Stomach smooth muscle (tissue), 2 donors: ENCODE measurements at regions not wholly inside any gene's neighbourhood (a gene's known extent, or its start where the extent isn't known, plus 50 kb on each side); places are given as distances from the start of the nearest gene placed in this dataset.

Experiments
- H3K27ac ChIP-seq: one replicate; pipeline ENCODE4 v1.7.0; 2013; ENCODE audit warnings: mild to moderate bottlenecking, low read length, inconsistent platforms
- H3K27me3 ChIP-seq, 2 donors: one replicate each; pipeline ENCODE4 v1.7.0; 2013; ENCODE audit warnings: low read length in 2 of 2; ENCODE audit not compliant: insufficient read depth in 2 of 2, control insufficient read depth in 1 of 2
- H3K36me3 ChIP-seq, 2 donors: one replicate each; pipeline ENCODE4 v1.7.0; 2013; ENCODE audit warnings: low read length in 2 of 2; ENCODE audit not compliant: control insufficient read depth in 2 of 2, insufficient read depth in 2 of 2
- H3K4me1 ChIP-seq: one replicate; pipeline ENCODE4 v1.7.0; 2013; ENCODE audit warnings: low read length; ENCODE audit not compliant: control insufficient read depth, insufficient read depth
- H3K4me3 ChIP-seq, 2 donors: one replicate each; pipeline ENCODE4 v1.7.0; 2013; ENCODE audit warnings: low read length in 2 of 2
- H3K9ac ChIP-seq, 2 donors: one replicate each; pipeline ENCODE4 v1.7.0; 2013; ENCODE audit warnings: low read length in 2 of 2, mild to moderate bottlenecking in 1 of 2
- H3K9me3 ChIP-seq, 2 donors: one replicate each; pipeline ENCODE4 v1.7.0; 2013; ENCODE audit warnings: low read length in 2 of 2; ENCODE audit not compliant: control insufficient read depth in 2 of 2
- donor health status: healthy.
- donor health status: Pancreatic carcinoma.

- H3K4me3 ChIP-seq, result no peak overlapping the region
- H3K36me3 ChIP-seq, result no peaks in the 10 kb centered on the region
- no peak overlapping the region for H3K9ac ChIP-seq
- H3K27me3 ChIP-seq, result no peaks in the 10 kb centered on the region
- H3K4me1 ChIP-seq, result no peaks in the 10 kb centered on the region
- H3K9me3 ChIP-seq, result no peaks in the 10 kb centered on the region
- no peak overlapping the region for H3K27ac ChIP-seq
Measured at GRCh38 chr4:62263454-62263853, 1063.3 kb downstream of the ADGRL3 start.

GRCh38 chr4:62262676-62263075 is 1062.5 kb downstream of the ADGRL3 start:
- Histone ChIP-seq H3K27ac (no peak overlapping the region), H3K27me3 (no peaks in the 10 kb centered on the region), H3K4me3 (no peak overlapping the region), H3K36me3 (no peaks in the 10 kb centered on the region), H3K9ac (no peak overlapping the region), H3K9me3 (no peaks in the 10 kb centered on the region), H3K4me1 (no peaks in the 10 kb centered on the region)

- no peak overlapping the region for H3K4me3 ChIP-seq
- no peaks in the 10 kb centered on the region for H3K4me1 ChIP-seq
- H3K9me3 ChIP-seq, result no peaks in the 10 kb centered on the region
- H3K36me3 ChIP-seq, result no peaks in the 10 kb centered on the region
- H3K27me3 ChIP-seq, result no peaks in the 10 kb centered on the region
- H3K27ac ChIP-seq, result no peak overlapping the region
- H3K9ac ChIP-seq, result no peak overlapping the region
Measured at GRCh38 chr4:62260254-62260653, 1060.1 kb downstream of the ADGRL3 start.

GRCh38 chr4:62256479-62256878 is 1056.4 kb downstream of the ADGRL3 start:
- Histone ChIP-seq H3K4me3 (no peak overlapping the region), H3K27me3 (no peaks in the 10 kb centered on the region), H3K4me1 (no peaks in the 10 kb centered on the region), H3K27ac (no peak overlapping the region), H3K9me3 (no peaks in the 10 kb centered on the region), H3K9ac (no peak overlapping the region), H3K36me3 (no peaks in the 10 kb centered on the region)

- Histone ChIP-seq H3K27me3 (no peaks in the 10 kb centered on the region), H3K9ac (no peak overlapping the region), H3K36me3 (no peaks in the 10 kb centered on the region), H3K9me3 (no peaks in the 10 kb centered on the region), H3K4me3 (no peak overlapping the region), H3K4me1 (no peaks in the 10 kb centered on the region), H3K27ac (no peak overlapping the region)
Measured at GRCh38 chr4:62252728-62253127, 1052.6 kb downstream of the ADGRL3 start.

- Histone ChIP-seq H3K4me1 (no peaks in the 10 kb centered on the region), H3K4me3 (no peak overlapping the region), H3K27me3 (no peaks in the 10 kb centered on the region), H3K9ac (no peak overlapping the region), H3K27ac (no peak overlapping the region), H3K36me3 (no peaks in the 10 kb centered on the region), H3K9me3 (no peaks in the 10 kb centered on the region)
Measured at GRCh38 chr4:62250100-62250499, 1050.0 kb downstream of the ADGRL3 start.

- Histone ChIP-seq H3K4me3 (no peak overlapping the region), H3K4me1 (no peaks in the 10 kb centered on the region), H3K27me3 (no peaks in the 10 kb centered on the region), H3K36me3 (no peaks in the 10 kb centered on the region), H3K9me3 (no peaks in the 10 kb centered on the region), H3K9ac (no peak overlapping the region), H3K27ac (no peak overlapping the region)
Measured at GRCh38 chr4:62243895-62244294, 1043.8 kb downstream of the ADGRL3 start.

- Histone ChIP-seq H3K27me3 (no peaks in the 10 kb centered on the region), H3K27ac (no peak overlapping the region), H3K36me3 (no peaks in the 10 kb centered on the region), H3K9ac (no peak overlapping the region), H3K9me3 (no peaks in the 10 kb centered on the region), H3K4me1 (no peaks in the 10 kb centered on the region), H3K4me3 (no peak overlapping the region)
Measured at GRCh38 chr4:62235911-62236310, 1035.8 kb downstream of the ADGRL3 start.

GRCh38 chr4:62232814-62233213 is 1032.7 kb downstream of the ADGRL3 start:
- H3K9ac ChIP-seq, result no peak overlapping the region
- H3K4me3 ChIP-seq, result no peak overlapping the region
- no peaks in the 10 kb centered on the region for H3K27me3 ChIP-seq
- H3K36me3 ChIP-seq, result no peaks in the 10 kb centered on the region
- H3K27ac ChIP-seq, result no peak overlapping the region
- no peaks in the 10 kb centered on the region for H3K9me3 ChIP-seq
- H3K4me1 ChIP-seq, result no peaks in the 10 kb centered on the region

GRCh38 chr4:62231994-62232393 is 1031.9 kb downstream of the ADGRL3 start:
- no peaks in the 10 kb centered on the region for H3K36me3 ChIP-seq
- no peak overlapping the region for H3K9ac ChIP-seq
- no peak overlapping the region for H3K27ac ChIP-seq
- H3K4me1 ChIP-seq, result no peaks in the 10 kb centered on the region
- no peaks in the 10 kb centered on the region for H3K9me3 ChIP-seq
- no peaks in the 10 kb centered on the region for H3K27me3 ChIP-seq
- H3K4me3 ChIP-seq, result no peak overlapping the region

- no peaks in the 10 kb centered on the region for H3K36me3 ChIP-seq
- no peaks in the 10 kb centered on the region for H3K27me3 ChIP-seq
- H3K9ac ChIP-seq, result no peak overlapping the region
- no peaks in the 10 kb centered on the region for H3K9me3 ChIP-seq
- H3K27ac ChIP-seq, result no peak overlapping the region
- no peak overlapping the region for H3K4me3 ChIP-seq
- no peaks in the 10 kb centered on the region for H3K4me1 ChIP-seq
Measured at GRCh38 chr4:62226082-62226481, 1026.0 kb downstream of the ADGRL3 start.

- Histone ChIP-seq H3K27me3 (no peaks in the 10 kb centered on the region), H3K36me3 (no peaks in the 10 kb centered on the region), H3K9me3 (no peaks in the 10 kb centered on the region), H3K4me3 (no peak overlapping the region), H3K9ac (no peak overlapping the region), H3K27ac (no peak overlapping the region), H3K4me1 (no peaks in the 10 kb centered on the region)
Measured at GRCh38 chr4:62222121-62222520, 1022.0 kb downstream of the ADGRL3 start.
